SW480 (cell line): ENCODE measurements at regions not wholly inside any gene's neighbourhood (a gene's known extent, or its start where the extent isn't known, plus 50 kb on each side); places are given as distances from the start of the nearest gene placed in this dataset.

Experiments
- DNase-seq: peaks from one replicate; pipeline ENCODE4 v3.0.0-alpha.2; 2016; ENCODE audit warnings: low spot score

GRCh38 chr6:129967427-129967826 lies 51.0 kb upstream of the L3MBTL3 start:
- DNase-seq = no peak

GRCh38 chr6:129966125-129966524 lies 52.3 kb upstream of the L3MBTL3 start:
- no peak for DNase-seq

GRCh38 chr6:129965096-129965495 lies 53.3 kb upstream of the L3MBTL3 start:
- DNase-seq = no peak

DNA sequence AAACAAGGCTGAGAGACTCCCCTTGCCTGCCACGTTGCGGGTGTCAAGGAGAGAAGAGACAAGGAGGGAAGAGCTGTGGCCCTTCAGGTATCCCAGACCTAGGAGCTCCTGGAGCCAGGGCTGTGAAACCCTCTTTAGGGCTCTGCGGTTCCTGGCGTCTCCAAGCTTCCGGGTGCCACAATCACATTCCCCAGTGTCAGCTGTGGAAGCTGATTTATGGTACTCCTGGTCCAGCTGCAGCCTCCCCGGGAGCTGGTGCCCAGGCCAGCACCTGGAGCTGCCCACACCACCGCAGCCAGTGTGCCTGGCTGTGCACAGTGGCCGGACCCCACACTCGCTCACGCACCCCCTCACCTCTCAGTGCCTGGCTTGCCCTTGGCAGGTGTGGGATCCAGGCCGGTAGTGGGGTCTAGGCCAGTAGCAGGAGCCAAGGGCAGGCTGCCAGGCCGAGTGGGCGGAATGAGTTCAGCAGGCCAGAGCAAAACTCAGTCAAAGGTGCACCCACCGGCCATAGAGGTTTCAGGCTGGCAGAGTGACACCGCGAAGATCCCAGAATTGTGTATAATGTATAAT lies 58.9 kb upstream of the L3MBTL3 start:
- no peak for DNase-seq

- no peak for DNase-seq
These were observed 60.2 kb upstream of the L3MBTL3 start for GRCh38 chr6:129957941-129958898.

GRCh38 chr6:129955584-129955983 lies 62.8 kb upstream of the L3MBTL3 start:
- DNase-seq = no peak

DNA sequence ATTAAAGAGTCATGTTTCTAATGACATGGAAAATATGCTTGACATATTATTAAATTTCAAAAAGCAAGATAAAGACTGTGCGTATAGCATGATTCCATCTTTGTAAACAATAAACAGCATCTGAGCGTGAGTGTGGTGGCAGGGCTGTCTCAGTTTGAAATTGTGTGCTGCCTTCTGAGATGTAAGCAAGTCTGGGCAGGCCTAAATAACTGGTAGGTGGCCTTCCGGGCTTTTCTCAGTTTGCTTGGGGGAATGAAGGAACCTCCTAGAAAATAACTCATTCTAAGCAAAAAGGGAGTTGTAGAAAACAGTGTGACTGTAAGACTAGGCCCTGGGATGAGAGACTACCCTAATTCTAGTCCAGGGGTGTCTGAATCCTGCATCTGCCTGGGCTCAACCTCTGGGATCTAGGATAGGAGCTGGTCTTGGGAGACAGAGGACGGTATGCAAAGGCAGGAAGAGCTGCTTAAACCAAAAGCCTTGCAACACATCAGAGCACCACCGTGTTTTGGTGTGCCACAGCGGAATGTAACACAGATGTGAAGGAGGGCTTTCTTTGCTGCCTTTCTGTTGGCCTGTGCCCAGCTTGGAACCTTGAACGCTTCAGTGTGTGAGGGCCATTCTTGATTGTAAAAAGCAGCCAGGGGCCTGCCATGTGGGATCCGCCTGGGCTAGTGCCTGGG lies 63.5 kb upstream of the L3MBTL3 start:
- no peak for DNase-seq

GRCh38 chr6:129947797-129948196 lies 70.6 kb upstream of the L3MBTL3 start:
- DNase-seq = no peak

GRCh38 chr6:129946439-129947140 lies 71.8 kb upstream of the L3MBTL3 start:
- DNase-seq = no peak

DNA sequence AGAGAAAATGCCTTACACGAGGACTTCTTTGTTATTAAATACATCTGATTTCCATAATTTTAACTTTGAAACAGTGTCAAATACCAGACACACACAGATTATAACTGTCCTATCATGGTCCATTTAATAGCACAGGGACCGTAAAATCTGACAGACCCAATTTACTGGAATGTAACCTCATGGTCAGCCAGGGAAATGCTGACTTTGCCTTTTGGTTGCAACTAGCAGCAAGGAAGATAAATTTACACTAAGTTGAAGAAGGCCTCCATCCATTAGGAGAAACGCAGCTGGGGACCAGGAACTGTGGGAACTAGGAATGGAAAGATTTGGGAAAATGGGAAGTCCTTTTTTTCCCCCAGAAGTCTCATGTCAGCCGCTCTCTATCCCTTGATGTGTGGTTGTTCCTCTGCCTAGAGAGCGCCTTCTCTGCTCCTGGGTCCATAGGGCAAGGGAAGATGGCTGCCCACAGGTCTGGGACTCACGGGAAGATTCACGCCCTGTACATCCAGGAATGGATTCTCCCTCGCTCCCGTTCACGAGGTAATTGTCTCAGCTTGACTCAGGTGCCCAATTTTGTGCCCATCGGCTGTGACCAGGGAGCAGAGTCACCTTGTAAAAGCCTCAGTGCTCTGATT lies 74.6 kb upstream of the L3MBTL3 start:
- DNase-seq = no peak

DNA sequence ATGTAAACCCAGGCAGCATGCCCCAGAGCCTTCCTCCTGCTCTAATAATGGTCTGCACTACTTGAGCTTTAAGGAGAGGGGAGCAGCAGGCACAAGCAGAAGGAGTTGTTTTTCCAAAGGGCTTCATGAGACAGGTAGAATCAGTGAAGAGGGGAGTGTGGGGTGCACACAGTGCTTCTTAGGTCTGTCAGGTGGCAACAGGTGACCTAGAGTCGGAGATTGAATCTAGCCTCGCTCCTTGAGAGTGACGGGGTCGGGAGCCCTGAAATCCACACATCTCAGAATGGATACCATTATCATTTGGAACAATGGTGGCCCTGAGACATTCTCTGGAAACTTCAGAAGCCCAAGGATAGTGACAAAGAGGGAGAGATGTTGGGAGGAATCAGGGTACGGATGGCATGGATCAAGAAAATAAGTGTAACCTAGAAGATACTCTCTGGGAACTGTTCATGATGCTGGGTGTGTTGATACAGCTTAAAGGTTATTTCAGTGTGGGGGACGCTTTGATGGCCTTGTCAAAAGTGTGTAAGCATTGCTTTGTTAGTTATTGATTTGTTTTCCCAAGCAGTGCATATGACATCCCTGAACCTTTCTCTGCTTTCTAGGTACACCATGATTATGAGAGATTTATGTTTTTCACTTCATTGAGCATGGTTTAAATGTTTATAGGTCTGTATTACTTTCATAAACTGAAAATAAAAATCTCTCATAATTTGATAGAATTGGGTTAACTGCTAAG lies 77.8 kb upstream of the L3MBTL3 start:
- no peak for DNase-seq

DNA sequence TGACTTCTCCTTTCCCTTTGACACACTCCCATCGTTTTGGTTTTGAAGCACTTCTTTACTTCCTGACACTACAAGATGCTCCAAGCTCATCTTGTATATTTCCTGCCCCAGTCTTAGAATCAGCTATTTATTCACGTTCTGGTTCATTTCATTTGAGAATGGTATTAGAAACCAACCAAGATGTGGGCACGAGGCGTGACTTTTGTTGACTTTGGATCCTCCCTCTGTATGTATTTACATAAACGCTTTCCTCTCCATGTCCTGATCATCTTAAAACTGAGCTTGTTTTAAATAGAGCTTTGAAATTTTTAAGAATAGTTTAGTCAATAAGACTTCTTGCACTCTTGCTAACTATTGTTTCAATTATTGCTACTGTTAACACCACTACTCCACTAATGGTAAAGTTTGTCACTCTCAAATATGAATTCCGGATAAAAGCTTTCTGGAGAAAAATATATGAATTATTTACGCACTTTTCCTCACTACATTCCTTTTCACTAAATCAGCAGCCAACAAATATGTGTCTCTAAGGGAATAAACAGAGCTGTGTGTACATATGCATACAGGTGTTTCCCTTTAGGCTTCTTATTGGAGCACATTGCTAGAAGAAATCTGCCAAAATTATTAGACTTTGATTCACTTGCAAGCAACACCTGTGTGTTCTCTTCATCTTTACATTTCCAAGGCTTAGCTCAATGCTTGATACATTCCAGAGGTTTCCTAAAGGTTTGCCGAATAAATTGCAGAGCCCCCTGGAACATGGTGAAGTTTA lies 77.3 kb upstream of the TMEM244 start:
- no peak for DNase-seq

DNA sequence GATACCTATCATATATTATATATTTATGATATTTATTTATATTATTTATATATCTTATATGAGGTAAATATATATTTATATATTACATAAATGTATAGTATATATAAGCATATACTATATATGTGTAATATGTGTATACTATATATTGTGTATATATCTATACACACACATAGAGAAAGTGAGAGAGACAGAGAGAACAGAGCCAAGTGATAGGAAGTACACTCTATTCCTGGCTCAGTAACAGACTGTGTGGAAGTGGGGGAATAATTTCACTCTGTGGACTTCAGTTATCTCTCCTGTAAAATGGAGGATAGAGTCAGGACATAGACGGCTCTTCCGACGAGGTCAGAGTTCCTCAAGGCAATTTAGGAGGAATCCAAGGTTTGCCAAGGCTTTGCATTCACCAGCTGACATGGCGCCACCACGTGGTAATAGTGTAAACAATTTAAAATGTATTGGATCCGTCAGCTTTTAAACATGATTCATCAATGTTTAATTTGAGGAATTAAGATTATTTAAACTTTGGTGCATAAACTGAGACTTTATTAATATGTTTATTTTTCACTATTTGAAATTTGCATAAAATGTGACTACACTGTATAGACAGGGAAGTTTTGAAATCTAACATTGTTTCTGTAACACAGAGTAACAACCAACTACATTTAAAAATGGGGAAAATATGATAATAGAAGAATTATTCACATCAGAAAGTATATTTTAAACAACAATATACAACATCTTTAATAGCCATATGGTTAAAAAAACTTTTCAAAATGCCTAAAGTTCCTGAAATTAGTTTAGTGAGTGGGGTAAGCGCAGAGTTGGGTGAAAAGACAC lies 75.4 kb upstream of the TMEM244 start:
- DNase-seq = peak; percentile 26

DNA sequence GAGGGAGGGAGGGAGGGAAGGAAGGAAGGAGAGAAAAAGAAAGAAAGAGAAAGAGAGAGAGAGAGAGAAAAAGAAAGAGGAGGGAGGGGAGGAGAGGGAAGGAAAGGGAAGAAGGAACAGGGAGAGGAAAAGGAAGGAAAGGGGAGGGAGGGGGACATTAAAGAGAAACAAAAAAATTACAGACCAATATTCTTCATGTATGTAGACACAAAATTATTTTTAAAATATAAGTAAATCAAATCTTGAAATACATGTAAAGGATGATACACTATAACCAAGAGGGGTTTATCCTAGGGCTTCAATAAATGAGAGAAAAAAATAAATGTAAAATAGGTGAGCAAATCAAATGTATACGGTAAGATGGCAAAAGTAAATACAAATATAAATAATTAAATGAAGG lies 71.2 kb upstream of the TMEM244 start:
- DNase-seq = no peak

GRCh38 chr6:129929433-129929832 lies 68.3 kb upstream of the TMEM244 start:
- DNase-seq = no peak

- no peak for DNase-seq
These were observed 62.6 kb upstream of the TMEM244 start for GRCh38 chr6:129923530-129924250.

DNA sequence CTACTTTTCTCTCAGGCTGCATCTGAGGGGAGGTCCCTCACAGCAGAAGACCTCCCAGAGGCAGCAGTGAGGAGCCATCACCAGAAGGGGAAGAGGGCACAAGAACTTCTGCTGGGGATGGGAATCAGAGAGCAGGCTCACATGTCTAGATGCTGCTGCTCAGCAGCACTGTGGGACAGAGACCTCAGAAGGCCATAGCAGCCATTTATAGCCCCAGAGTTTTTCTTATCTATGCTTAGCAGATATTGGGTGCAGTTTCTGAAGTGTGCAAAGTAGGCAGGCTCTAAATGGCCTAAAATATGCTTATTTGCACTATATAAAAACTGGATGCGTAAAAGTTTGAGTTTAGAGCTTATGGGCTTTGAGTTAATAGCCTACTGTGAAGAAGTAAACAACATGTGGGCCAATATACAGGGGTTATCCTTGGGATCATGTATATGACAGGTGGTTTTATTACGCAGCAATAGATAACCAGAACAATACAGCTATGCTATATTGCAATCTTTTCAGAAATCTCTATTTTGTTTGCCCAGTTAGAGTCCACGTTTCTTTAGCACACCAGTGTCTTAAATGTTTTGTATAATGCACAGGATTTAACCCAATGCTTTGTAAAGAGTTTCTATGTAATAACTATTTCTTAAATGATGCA lies 60.2 kb upstream of the TMEM244 start:
- DNase-seq = no peak

DNA sequence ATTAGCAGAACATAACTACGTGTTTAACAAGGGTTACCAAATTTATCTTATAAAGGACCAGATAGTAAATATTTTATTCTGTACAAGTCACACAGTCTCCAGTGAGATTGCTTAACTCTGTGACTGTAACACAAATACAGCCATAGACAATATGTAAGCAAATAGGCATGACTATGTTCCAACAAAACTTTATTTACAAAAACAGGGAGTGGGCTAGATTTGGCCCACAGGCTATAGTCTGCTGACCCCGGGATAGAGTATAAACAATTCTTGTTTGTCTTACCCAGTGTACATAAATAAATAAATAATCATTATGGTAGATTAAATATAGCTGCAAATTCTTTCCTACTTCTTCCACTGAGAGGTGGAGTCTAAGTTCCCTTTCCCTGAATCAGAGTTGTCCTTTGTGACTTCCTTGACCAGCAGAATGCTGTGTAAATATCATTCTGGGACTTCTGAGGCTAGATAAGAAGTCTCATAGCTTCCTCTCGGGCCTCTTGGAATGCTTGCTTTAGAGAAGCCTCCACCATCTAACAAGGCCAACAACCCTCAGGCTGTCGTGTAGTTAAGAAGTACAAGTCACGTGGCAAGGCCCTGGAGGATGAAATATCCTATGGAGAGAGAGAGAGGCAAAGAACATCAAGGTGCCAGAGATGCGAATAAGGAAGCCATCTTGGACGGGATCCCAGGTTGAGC lies 59.1 kb upstream of the TMEM244 start:
- DNase-seq = no peak
